Left lobe of liver (tissue), 2 donors: ENCODE measurements at regions not wholly inside any gene's neighbourhood (a gene's known extent, or its start where the extent isn't known, plus 50 kb on each side); places are given as distances from the start of the nearest gene placed in this dataset.

Source experiments
- ATAC-seq: fragments of 200-7000 bp; cut with Tn5 transposase; one replicate; pipeline ENCODE4 v1.9.1; 2020; ENCODE audit warnings: mild to moderate bottlenecking, moderate library complexity
- DNase-seq: peaks from one replicate; pipeline ENCODE4 v3.0.0-alpha.2; 2020; ENCODE audit warnings: low spot score
- donor health status: DM: no; HTN: no; CAD: no; lungs with moderate emphysema.
- donor health status: DM: no; HTN: yes; CAD: no.

- DNase-seq (no peak), ATAC-seq (no peak)
Measured at GRCh38 chr11:119550053-119550752, 127.2 kb upstream of the THY1 start.

GRCh38 chr11:119547511-119547910, 124.5 kb upstream of the THY1 start:
- ATAC-seq (no peak), DNase-seq (no peak)

GRCh38 chr11:119545978-119546915, 123.3 kb upstream of the THY1 start:
- ATAC-seq (no peak), DNase-seq (no peak)

GRCh38 chr11:119540370-119541125, 117.6 kb upstream of the THY1 start:
- DNase-seq: peak; percentile 39
- no peak for ATAC-seq

GRCh38 chr11:119539583-119539982, 116.6 kb upstream of the THY1 start:
- ATAC-seq (no peak), DNase-seq (peak; percentile 26)

GRCh38 chr11:119538753-119539152, 115.8 kb upstream of the THY1 start:
- no peak for DNase-seq
- ATAC-seq: no peak

GRCh38 chr11:119537306-119538253, 114.6 kb upstream of the THY1 start:
- no peak for ATAC-seq
- peak; percentile 8 for DNase-seq

- DNase-seq: no peak
- no peak for ATAC-seq
Measured at GRCh38 chr11:119536801-119537200, 113.8 kb upstream of the THY1 start.

GRCh38 chr11:119533921-119534736, 111.2 kb upstream of the THY1 start:
- ATAC-seq (peak; percentile 97), DNase-seq (peak; percentile 75)

GRCh38 chr11:119533462-119533861, 110.5 kb upstream of the THY1 start:
- no peak for DNase-seq
- no peak for ATAC-seq

GRCh38 chr11:119532551-119532950, 109.6 kb upstream of the THY1 start:
- ATAC-seq (no peak), DNase-seq (no peak)

GRCh38 chr11:119531623-119532022, 108.7 kb upstream of the THY1 start:
- ATAC-seq (no peak), DNase-seq (no peak)

- DNase-seq: no peak
- no peak for ATAC-seq
Measured at GRCh38 chr11:119531056-119531455, 108.1 kb upstream of the THY1 start.

GRCh38 chr11:119530509-119530908, 107.5 kb upstream of the THY1 start:
- ATAC-seq (no peak), DNase-seq (no peak)

- ATAC-seq: no peak
- DNase-seq: no peak
Measured at GRCh38 chr11:119529936-119530335, 107.0 kb upstream of the THY1 start.

- DNase-seq (no peak), ATAC-seq (no peak)
Measured at GRCh38 chr11:119529063-119529845, 106.3 kb upstream of the THY1 start.

GRCh38 chr11:119525867-119526196, 102.9 kb upstream of the THY1 start:
- no peak for ATAC-seq
- no peak for DNase-seq

- DNase-seq (no peak), ATAC-seq (no peak)
Measured at GRCh38 chr11:119525180-119525866, 102.4 kb upstream of the THY1 start.
